GM19025 (cell line): ENCODE measurements at regions not wholly inside any gene's neighbourhood (a gene's known extent, or its start where the extent isn't known, plus 50 kb on each side); places are given as distances from the start of the nearest gene placed in this dataset.

Source experiments
- ATAC-seq: cut with Tn5 transposase; IDR thresholded peaks from one replicate; pipeline ENCODE4 v1.9.1; 2021; ENCODE audit warnings: mild to moderate bottlenecking, low read depth, moderate library complexity; ENCODE audit not compliant: unreplicated experiment

DNA sequence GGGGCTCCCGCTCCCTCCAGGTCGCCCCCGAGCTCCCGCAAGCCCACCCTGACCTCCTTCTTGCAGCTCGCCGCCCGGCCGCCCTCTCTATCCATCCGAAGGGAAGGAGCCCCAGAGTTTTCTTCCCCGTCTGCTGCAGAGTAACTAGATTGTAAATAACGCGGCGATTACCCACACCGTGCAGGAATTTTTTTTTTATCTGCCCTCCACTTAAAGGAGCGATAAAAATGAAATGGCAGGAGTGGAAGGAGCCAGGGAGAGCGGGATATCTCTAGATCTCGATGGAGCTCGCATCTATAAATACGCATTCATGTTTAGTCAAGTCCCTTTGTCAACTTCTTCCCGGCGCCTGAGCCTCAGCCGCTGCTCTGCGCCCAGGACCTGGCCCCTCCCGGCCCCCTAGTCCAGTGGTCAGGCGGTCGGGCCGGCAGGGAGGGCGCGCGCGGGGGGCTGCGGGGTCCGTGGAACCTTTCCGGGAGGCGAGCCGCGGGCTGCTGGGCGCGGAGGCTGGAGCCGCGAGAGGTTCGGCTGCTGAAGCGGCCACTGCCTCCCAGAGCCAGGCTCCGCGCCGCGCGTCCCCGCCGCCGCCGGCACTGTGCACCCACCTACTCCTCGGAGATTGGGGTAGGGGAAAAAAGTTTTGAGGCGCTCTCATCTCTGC is 386.0 kb downstream of the BCAT1 start:
- ATAC-seq = no peak

DNA sequence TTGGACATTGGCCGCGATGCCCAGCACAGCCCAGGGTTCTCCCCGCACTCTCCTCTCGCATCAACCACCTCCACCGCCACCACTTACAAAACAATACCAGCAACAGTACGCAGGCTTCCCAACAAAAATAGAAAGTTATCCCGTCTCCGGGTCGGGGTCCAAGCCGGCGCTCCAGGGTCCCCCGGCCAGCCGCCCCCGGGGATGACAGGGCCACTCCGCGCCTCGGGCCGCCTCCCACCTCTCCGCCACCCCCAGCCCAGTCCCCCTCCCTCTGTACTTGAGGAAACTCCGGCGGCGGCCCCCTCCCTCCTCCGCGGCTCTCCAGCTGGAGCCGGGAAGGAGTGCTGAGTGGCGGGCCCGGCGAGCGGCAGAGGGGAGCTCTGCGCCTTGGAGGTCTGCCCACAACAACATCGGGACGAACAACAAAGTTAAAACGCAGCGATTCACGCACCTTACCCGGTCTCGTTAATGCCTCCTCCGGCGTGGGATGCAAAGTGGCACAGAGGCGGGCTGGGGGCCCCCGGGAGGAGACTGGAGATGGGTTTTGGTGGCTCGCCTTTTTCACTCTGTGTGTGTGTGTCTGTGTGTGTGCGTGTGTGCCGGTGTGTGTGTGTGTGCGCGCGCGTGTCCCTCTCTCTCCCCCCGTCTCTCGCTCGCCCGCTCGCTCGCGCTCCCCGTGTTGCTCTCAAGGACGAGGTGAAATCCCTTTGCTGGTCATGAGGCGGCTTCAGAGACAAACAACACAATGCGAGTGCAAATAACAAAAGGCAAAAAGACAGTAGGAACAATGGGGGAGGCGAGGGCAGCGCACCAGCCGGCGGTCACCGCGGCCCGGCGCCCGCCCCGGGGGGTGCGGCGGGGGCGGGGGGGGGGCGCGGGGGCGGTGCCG is 386.8 kb downstream of the BCAT1 start:
- ATAC-seq = no peak

DNA sequence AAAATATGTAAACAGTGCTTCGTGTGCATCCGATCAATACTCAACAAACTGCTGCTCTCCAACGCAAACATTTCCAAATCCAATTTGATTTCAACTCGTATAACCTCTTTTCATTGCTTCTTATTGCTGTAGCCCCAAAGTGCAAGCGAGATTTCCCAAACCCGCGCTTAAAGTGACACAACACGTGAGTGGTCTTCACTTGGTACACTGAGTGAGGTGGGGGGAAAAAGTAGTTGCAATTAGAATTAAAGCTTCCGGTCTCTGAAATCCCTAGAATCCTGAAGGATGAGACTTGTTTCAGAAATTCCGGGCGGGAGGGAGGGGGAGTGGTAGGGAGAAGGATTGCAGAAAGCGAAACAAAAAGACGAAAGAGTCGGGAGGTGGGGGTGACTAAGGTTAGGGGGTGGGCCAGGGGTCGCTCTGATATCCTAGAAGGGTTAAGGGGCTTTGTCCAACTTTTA is 387.5 kb downstream of the BCAT1 start:
- no peak for ATAC-seq

DNA sequence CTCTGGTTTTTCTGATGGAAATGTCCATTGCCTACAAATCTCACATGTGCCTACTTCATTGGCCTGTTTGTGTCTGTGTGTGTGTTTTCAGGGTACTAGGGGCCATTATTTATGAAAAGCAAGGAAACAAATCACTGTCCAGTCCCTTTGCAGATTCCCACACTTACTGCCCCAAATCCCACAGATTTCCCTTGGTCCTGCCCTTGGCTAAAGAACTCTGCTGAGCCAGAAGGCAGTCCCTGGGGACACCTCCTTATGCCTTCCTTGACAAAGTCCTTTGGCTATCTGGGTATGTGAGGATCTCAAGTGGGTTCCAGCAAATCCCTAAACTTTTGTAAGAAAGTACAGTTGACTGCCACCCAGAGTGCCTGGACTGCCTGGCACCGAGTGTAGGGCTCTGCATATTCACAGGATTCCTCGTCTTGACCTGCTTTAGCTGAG is 388.1 kb downstream of the BCAT1 start:
- no peak for ATAC-seq

DNA sequence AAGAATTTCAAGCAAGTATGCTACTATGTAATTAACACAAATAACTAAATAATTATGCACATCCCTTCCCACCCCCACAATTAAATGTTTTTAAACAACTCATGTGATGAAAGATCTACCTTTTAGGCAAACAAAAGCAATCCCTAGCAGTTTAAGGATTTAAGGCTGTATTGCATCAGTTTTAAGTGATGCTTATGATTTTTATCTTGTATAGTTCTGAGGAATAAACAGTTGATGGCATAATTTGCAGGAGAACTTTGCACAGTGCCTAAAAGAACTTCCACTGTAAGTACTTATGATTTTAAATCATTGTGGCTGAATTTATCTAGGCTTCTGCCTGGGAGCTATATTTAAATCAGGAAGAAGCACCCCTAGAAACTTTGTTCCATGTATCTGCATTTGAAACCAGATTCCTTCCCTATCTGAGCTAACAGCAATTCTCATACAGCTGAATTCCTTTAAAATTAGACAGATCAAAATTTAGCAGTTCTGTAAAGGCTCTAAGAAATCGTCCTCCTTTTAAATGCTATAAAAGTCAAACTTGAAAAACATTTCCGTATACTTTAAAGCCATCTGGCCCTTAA is 388.6 kb downstream of the BCAT1 start:
- ATAC-seq = no peak

DNA sequence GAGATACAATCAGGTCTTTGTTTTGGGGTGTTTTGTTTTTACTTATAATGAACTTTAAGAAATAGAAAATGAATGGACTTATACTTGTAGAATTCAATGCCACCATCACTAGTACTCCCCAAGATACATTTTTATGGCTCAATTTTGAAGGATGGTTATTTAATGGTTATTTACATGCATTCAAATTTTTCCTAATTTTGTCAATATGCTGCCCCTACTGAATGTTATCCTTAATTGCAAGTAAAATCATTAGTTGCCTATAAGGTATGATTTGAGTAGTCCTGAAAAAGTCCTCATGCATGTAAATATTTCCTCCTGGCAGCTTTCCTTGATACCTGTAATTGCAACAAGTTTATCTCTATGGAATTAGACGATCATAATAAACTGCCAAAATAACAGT is 391.2 kb downstream of the BCAT1 start:
- ATAC-seq = no peak

DNA sequence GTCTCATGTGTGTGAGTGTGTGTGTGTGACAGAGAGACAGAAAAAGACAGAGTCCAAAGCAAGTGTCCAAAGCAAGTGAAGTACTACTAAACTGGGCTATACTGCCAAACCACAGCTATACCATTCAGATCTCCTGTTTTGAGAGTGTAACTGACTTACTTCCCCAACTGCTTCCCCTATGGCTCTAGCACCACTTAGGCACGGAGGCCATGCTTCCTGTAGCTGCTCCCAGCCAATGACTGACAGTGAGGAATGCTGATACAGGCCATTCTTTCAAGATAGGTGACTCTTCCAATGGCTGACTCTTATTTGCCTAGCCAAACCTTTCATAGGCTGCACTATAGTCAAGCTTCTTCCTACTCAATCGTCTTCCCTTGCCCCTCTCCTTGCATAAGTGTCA is 393.2 kb downstream of the BCAT1 start:
- no peak for ATAC-seq

DNA sequence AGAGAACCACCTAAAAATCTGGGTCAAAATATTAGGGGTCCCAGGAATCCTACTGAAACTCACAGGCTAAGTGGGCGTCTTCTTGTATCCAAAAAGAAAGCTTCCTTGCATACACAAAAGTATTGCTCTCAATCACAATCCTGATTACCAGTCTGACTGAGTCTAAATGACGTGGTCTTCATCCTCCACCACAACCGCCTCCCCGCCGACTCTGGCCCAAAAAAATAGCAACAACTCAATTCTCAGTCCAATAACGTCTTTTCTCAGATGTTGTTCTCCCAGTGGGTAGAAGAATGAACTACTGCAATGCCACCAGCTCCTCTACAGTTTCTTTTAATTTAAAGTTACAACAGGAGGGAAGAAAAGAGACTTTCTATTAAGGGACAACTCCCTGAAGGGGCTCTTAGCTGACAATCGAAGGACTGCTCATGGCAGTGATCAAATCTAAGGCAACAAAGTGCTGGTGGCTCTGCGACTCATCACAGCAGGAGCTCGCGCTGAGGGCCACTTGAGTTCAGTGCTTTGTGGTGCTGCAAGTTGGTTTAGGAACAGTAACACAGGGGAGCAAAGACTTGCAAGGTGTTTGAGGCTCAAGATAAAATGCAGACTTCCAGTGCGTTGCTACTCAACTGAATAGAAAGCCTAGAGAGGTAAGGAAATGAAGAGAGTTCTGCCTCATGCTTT is 394.1 kb downstream of the BCAT1 start:
- ATAC-seq = no peak

DNA sequence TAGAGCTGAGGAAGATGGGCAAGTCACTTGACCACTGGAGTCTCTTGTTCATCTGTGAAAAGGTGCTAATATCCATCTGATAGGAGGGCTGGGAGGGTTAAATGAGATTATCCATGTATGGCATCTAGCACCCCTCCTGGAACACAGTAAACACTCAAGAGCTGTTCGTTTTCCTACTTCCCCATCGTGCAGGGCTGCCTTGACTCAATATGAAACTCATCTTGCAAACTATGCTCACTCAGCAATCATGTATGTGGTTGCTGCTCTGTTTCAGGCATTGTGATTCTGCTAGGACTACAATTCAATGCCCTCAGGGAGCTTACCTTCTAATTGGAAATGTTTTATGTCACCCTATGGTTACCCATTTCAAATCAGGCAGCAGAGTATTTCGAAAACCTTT is 395.6 kb downstream of the BCAT1 start:
- no peak for ATAC-seq

DNA sequence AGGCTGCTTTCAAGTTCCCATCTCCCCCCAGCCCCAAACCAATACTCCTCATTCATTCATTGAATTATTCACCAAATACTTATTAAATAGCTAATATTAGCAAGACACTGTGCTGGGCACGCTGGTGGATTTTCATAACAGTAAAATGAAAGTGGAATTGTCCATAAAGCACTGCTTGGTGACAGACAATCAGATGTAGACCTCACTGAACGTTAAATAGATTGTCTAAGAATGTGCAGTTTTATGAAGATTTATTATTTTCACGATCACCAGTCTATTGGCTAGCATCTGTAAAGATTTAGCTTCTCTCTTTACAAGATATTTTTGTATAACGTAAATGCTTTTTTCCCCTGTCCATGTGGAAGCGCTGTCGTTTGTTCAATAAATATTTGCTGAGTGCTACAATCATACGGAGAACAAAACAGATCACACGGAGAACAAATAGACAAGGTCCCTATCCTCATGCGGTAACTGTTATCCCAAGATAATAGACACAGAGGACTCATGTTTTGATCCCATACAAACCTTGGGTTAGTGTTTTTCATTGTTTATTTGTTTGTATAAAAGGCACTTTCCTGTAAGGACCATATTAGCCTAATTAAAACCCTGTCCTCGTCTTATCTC is 397.6 kb downstream of the BCAT1 start:
- ATAC-seq = no peak

DNA sequence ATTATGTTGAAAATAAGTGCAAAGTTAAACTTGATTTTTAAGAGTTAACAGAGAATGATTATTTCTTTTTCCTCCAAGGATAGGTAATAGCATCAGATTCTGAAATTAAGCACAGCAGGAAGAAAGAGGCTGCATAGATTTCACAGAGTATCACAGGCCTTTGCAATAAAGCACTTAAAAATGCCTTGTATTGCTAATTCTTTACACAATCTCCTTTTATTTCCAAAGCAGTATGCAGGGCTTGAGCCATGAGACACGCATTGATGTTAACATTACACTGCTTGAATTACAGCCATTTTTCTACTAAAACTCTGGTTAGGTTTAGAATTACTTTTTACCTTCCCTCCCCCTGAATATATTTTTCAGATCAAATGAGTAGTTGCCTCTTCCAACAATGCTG is 398.3 kb downstream of the BCAT1 start:
- no peak for ATAC-seq

DNA sequence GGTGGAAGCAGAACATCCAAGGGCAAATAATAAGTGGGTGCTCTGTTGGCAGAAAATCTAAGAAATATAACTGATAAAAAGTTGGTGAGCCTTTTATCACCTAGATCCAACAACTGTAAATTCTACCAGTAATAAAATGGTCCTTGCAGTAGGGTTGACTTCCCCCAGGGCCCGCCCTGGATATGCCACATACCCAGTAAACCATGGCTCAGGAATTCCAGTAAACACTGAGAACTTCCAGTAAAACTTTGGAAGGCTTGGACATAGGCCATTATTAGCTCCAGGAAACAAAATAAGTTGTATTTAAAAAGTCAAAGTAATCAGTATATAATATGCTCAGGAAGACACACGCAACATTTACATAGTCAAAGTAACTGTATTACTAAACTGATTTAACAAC is 402.2 kb downstream of the BCAT1 start:
- ATAC-seq = no peak

DNA sequence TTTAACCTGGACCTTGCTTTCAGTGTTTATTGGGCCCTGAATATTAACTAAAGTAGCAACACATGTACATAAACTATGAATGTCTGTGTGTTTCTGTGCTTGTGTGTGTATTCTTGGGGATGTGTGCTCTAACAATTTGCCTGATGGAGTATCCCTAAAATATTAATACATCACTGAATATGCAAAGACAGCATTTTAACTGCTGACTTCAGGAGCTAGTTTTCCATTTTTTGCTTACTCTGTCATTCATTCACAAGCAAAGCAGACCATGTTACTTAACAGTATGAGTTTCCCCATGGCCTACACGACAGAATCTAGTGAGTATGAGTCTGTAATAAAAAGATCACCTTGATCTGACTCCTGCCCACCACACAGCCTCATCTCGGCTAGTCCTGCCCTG is 402.8 kb downstream of the BCAT1 start:
- no peak for ATAC-seq

DNA sequence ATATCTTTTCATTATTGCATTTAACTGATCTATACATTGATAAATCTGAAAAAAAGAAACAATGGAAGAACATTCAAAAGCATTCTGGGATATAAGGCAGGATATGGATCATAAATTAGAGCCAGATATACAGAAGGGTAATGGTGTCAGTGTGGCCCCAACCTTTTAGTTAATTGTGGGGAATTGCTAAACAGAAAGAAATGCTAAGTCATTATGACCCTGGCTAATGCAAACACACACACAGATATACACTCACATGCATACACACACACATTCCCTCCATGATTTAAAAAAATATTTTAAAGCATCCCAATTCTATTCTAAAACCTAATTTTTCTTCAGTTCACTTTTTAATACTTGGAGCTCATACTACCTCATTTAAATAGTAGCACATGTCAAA is 404.5 kb downstream of the BCAT1 start:
- no peak for ATAC-seq

DNA sequence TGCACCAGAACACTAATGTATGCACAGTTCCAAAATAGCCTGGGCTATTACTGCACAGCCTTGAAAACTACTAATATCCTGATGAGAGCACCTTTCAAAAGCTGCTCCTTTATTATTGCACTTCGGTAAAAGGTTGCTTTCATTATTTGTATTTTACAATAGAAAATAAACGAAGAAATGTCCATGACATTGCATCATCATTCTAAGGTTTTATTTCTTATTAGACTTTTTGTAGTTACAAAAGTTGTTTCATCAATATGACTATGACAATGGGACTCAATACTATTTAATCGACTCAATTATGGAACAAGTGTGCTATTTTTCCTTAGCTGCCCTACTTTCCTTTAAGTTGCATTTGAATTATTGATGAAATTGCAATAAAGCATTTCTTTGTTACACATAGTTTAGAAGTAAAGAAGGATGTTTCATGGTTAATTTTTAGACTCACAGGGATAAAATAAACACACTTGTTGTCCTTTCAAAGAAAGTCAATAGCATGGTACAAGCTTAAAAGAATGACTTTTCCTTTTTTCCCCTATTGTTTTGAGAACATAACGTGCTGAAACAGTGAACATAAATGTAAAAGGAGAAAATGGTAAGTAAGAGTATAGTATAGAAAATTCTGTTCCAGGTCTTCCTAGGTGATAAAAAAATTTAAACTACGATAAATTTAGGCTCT is 407.6 kb downstream of the BCAT1 start:
- ATAC-seq = no peak

DNA sequence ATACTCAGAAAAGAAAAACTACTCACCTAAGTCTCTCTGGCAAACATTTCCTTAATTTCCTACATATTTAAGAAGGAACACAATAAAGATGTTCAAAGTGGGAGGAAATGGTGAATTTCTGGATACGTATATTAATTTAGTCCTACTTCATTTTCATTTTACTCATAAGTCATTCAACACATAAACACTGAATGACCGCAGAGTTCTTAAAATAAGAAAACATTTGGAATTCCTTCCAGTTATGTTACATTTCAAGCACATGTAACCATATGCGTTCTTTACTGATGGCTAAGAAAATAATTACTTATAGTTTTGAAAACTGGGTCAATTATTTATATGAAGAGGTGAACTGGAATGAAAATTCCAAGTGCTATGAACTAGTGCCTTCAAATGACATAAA is 409.3 kb downstream of the BCAT1 start:
- ATAC-seq = no peak

DNA sequence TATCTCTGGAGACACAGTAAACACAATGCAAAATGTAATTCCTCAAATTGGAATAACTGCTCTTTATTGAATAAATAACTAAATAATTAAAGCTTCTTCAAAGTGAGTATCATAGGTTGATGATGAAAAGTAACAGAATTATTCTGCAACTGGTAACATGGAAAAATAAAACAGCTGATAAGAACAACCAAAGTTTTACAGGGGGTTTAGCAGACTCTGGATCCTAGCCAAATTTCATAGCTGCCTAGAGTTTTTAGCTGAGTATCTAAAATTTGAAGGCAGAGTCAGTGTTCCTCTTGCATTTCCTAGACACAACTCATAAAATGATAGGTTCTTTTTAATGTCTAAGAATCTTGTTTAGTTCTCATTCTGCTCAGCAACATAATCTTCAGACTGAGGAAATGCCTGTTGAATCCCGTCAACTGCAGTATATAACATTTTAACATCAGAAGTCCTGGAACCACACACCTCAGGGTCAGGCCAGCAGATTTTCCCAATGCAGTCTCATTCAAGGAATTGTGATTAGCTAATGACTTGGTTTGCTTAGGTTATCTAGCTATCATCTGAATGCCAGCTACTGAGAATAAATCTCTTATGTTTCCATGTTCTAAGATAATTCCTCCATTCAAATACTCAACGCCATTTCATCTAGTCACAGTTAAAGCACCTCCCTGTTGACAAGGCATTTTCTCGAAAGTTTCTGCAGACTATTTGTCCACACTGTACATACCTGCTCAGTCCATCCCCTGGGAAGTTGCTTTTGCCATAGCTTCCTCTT is 411.6 kb downstream of the BCAT1 start:
- no peak for ATAC-seq

DNA sequence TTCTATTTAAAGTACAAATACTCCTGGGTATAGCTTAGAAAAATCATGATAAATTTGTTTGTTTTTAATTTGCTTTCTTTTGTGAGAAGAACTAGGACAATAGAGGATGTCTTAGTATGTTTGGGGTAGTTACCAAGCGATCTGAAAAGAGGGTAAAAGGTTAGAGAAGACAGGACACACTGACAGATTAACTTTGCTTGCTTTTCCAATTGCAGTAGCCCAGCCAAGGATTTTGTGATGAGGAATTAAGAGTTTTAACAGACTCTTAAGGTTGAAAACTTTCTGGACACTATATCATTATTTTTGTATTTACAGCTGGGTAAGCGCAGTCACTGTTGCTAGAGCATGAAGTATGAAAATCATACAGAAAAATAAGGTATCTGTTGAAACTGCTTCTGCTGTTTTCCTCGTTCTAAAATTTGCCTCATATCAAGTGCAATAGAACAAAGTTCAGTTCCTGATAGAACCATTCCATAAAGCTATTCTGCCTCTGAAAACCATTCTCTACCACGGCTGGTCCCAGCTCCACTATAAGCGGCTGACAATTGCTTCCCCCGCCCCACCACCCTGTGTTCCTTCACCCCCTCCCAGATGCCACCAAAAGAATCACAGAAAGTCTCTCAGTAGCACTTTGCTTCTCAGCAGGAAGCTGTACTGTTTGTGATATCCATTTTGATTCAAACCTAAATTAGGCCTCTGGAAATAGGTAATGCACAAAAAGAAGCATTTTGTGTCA is 413.4 kb downstream of the BCAT1 start:
- no peak for ATAC-seq

DNA sequence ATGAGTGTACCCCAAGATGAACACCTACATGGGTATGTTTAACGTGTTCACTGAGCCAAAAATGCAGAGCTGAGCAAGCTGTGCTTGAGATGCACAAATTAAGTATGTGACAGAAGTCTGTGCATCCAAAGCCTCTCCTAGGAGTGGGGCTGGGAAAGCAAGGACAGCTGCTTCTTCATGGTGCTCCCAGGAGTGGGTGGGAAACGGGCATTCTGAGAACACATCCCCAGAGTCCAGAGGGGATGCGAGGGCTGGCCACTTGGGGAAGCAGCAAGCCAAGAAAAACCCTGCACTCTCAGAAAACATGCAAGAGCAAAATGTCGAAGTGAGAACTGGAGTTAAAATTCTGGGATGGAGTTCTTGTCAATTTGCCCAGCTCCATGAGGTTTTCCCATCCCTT is 414.3 kb downstream of the BCAT1 start:
- ATAC-seq = no peak
